NT2/D1 (cell line): ENCODE measurements at regions not wholly inside any gene's neighbourhood (a gene's known extent, or its start where the extent isn't known, plus 50 kb on each side); places are given as distances from the start of the nearest gene placed in this dataset.

Experiments used
- DNase-seq: peaks from one replicate; pipeline ENCODE4 v3.0.0-alpha.2; 2011; ENCODE audit warnings: low read depth, low spot score
- H3K27me3 ChIP-seq: 2 replicates; pipeline ENCODE4 v1.6.0; 2011; ENCODE audit warnings: mild to moderate bottlenecking; ENCODE audit not compliant: insufficient read length, insufficient read depth
- H3K36me3 ChIP-seq: 2 replicates; pipeline ENCODE4 v1.6.1; 2011; ENCODE audit warnings: mild to moderate bottlenecking, low read length, mixed read lengths; ENCODE audit not compliant: insufficient read depth, insufficient read length
- H3K4me1 ChIP-seq: 2 replicates; pipeline ENCODE4 v1.5.1; 2011; ENCODE audit not compliant: insufficient read depth, insufficient read length
- H3K4me3 ChIP-seq: 2 replicates; pipeline ENCODE4 v1.5.1; 2011; ENCODE audit warnings: low read depth; ENCODE audit not compliant: insufficient read length
- H3K9ac ChIP-seq: 2 replicates; pipeline ENCODE4 v1.6.0; 2011; ENCODE audit warnings: low read depth; ENCODE audit not compliant: insufficient read length
- H3K9me3 ChIP-seq: 2 replicates; pipeline ENCODE4 v1.5.1; 2011; ENCODE audit warnings: mild to moderate bottlenecking, low read length; ENCODE audit not compliant: insufficient read depth
- SUZ12 ChIP-seq: IDR thresholded peaks from 2 replicates; pipeline ENCODE4 v1.6.1; 2011; ENCODE audit not compliant: insufficient read length, insufficient read depth; ENCODE audit errors: extremely low read depth
- YY1 ChIP-seq: IDR thresholded peaks from 2 replicates; pipeline ENCODE4 v1.6.1; 2011; ENCODE audit not compliant: insufficient read length, insufficient read depth
- ZNF274 ChIP-seq: IDR thresholded peaks from 2 replicates; pipeline ENCODE4 v1.6.1; 2011; ENCODE audit warnings: mild to moderate bottlenecking, low read depth, low read length

GRCh38 chr16:85250609-85251223 lies 138.4 kb upstream of the CIBAR2 start:
- TF ChIP-seq ZNF274, result no peak
- no peak for TF ChIP-seq SUZ12
- no peak for TF ChIP-seq YY1
- DNase-seq, result no peak
- Histone ChIP-seq H3K4me3 (no peak overlapping the region), H3K9me3 (no peaks in the 10 kb centered on the region), H3K4me1 (peaks cover 40% of the 10 kb centered on the region), H3K27me3 (no peaks in the 10 kb centered on the region), H3K36me3 (no peaks in the 10 kb centered on the region), H3K9ac (no peak overlapping the region)

DNA sequence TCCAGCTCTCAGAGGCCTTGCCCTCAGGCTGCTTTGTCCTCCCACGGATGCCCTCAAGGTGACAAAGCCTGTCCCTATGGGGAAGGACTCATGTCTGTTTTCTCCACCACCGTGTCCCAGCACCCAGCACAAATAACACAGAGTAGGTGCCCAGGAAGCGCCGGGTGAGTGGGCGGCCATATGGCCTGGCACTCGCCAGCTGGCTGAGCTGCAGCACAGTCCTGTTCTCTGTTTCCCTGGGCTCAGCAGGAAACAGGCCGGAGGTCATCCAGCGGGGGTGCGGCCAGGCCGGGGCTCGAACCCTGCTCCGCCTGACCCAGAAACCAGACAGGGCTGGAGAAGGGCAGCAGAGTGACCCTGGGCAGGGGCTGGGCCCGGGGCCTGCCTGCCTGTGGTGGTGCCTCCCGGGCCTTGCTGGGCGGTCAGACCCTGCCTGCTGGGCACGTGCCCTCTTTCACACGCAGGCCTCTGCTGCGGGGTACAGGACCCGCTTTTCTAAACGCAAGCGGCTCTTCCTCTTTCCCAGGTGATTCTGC lies 139.0 kb upstream of the CIBAR2 start:
- no peak for DNase-seq
- H3K4me3 ChIP-seq, result no peak overlapping the region
- TF ChIP-seq SUZ12 (no peak), ZNF274 (no peak), YY1 (no peak)
- no peaks in the 10 kb centered on the region for H3K9me3 ChIP-seq
- no peaks in the 10 kb centered on the region for H3K27me3 ChIP-seq
- H3K36me3 ChIP-seq, result no peaks in the 10 kb centered on the region
- H3K9ac ChIP-seq, result no peak overlapping the region
- H3K4me1 ChIP-seq, result peaks cover 35% of the 10 kb centered on the region

DNA sequence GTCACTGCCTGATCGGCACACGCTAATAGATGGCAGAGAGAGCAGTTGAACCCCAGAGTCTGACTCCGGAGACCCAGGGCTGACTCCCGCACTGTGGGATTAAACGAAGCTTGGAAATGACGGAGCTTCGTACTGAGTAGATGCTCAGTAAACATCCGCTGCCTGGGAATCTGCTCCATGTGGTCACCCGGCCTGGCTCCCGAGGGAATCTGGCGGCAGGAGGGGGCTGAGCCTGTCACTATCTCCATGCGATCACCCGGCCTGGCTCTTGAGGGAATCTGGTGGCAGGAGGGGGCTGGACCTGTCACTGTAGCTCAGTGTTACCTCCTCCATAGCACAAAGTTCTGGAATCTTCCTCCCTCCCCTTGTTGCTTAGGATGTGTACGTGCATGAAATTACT lies 139.7 kb upstream of the CIBAR2 start:
- Histone ChIP-seq H3K36me3 (no peaks in the 10 kb centered on the region), H3K9me3 (no peaks in the 10 kb centered on the region), H3K27me3 (no peaks in the 10 kb centered on the region), H3K9ac (peak overlapping the region; percentile 25), H3K4me3 (no peak overlapping the region), H3K4me1 (peaks cover 35% of the 10 kb centered on the region)
- TF ChIP-seq SUZ12, result no peak
- no peak for TF ChIP-seq ZNF274
- TF ChIP-seq YY1, result no peak
- DNase-seq, result no peak

DNA sequence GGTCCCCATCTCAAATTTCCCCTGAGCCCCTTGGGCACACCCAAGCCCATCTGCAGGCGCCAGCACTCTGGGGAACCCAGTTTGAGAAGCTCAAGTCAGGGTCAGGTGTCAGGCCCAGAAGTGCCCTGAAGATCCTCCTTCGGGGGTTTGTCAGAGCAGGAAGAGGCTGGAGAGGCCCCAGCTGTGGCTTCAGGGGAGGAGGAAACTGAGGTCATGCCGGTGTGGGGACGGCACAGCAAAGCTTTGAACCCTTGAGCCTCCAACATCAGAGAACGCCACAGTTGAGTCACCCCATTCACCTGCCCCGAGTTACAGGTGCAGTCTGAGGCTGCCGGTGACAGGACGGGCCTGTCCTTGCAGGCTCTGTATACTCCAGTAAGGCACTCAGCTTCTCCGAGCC lies 140.2 kb upstream of the CIBAR2 start:
- Histone ChIP-seq H3K4me1 (peaks cover 35% of the 10 kb centered on the region), H3K27me3 (no peaks in the 10 kb centered on the region), H3K36me3 (no peaks in the 10 kb centered on the region), H3K9me3 (no peaks in the 10 kb centered on the region), H3K9ac (peak overlapping the region; percentile 27), H3K4me3 (no peak overlapping the region)
- no peak for DNase-seq
- TF ChIP-seq ZNF274 (no peak), SUZ12 (no peak), YY1 (no peak)

GRCh38 chr16:85253084-85253941 lies 141.0 kb upstream of the CIBAR2 start:
- H3K27me3 ChIP-seq, result no peaks in the 10 kb centered on the region
- no peak for DNase-seq
- no peaks in the 10 kb centered on the region for H3K9me3 ChIP-seq
- no peak for TF ChIP-seq ZNF274
- no peak for TF ChIP-seq YY1
- no peak for TF ChIP-seq SUZ12
- peak overlapping the region; percentile 46 for H3K9ac ChIP-seq
- H3K4me1 ChIP-seq, result peaks cover 38% of the 10 kb centered on the region
- no peak overlapping the region for H3K4me3 ChIP-seq
- no peaks in the 10 kb centered on the region for H3K36me3 ChIP-seq

- Histone ChIP-seq H3K36me3 (no peaks in the 10 kb centered on the region), H3K9ac (no peak overlapping the region), H3K4me1 (peaks cover 42% of the 10 kb centered on the region), H3K4me3 (no peak overlapping the region), H3K9me3 (no peaks in the 10 kb centered on the region), H3K27me3 (no peaks in the 10 kb centered on the region)
- DNase-seq, result no peak
- no peak for TF ChIP-seq ZNF274
- no peak for TF ChIP-seq SUZ12
- no peak for TF ChIP-seq YY1
Measured at GRCh38 chr16:85254051-85254450, 141.8 kb upstream of the CIBAR2 start.

- H3K9ac ChIP-seq, result no peak overlapping the region
- no peak for DNase-seq
- TF ChIP-seq ZNF274, result no peak
- TF ChIP-seq YY1, result no peak
- TF ChIP-seq SUZ12, result no peak
- peaks cover 43% of the 10 kb centered on the region for H3K4me1 ChIP-seq
- no peaks in the 10 kb centered on the region for H3K27me3 ChIP-seq
- no peaks in the 10 kb centered on the region for H3K9me3 ChIP-seq
- H3K36me3 ChIP-seq, result no peaks in the 10 kb centered on the region
- no peak overlapping the region for H3K4me3 ChIP-seq
Measured at GRCh38 chr16:85254921-85255320, 142.6 kb upstream of the CIBAR2 start.
